HepG2 (cell line): ENCODE measurements at regions not wholly inside any gene's neighbourhood (a gene's known extent, or its start where the extent isn't known, plus 50 kb on each side); places are given as distances from the start of the nearest gene placed in this dataset.
"Not testable (repeated sequence)": the region's sequence is repeated elsewhere in the genome, so short reads cannot be mapped to it uniquely, and the experiment has no call there.

ENCODE experiments used
- ZNF138 ChIP-seq: sonication (generic); formaldehyde crosslinking; IDR thresholded peaks from 2 replicates; pipeline ENCODE4 v1.5.0; 2020; ENCODE audit warnings: mild to moderate bottlenecking, low read depth, missing genetic modification reagents
- ZNF225 ChIP-seq: sonication (generic); formaldehyde crosslinking; IDR thresholded peaks from 2 replicates; pipeline ENCODE4 v1.4.0; 2020; ENCODE audit warnings: mild to moderate bottlenecking, missing genetic modification reagents

GRCh38 chr18:38489721-38490120 lies 924.1 kb upstream of the CELF4 start:
- not testable (repeated sequence) for TF ChIP-seq ZNF225 (CRISPR knock-in tag); ZNF138
